C4-2B (cell line): ENCODE measurements at regions not wholly inside any gene's neighbourhood (a gene's known extent, or its start where the extent isn't known, plus 50 kb on each side); places are given as distances from the start of the nearest gene placed in this dataset.

Experiments
- H3K27ac ChIP-seq: fragments of 450-650 bp; 2 replicates; pipeline ENCODE4 v1.5.1; 2017
- ZFX ChIP-seq: fragments of 450-650 bp; IDR thresholded peaks from 2 replicates; pipeline ENCODE4 v1.6.1; 2017
- TF ChIP-seq, protein P1 (sequence below): fragments of 450-650 bp; conservative IDR thresholded peaks from 2 replicates; pipeline ENCODE4 v1.5.1; 2017; ENCODE audit warnings: mild to moderate bottlenecking

GRCh38 chr6:82066991-82067411 is 180.5 kb downstream of the IBTK start:
- H3K27ac ChIP-seq: no peak overlapping the region
- TF ChIP-seq ZFX: no peak
- TF ChIP-seq, protein P1, sequence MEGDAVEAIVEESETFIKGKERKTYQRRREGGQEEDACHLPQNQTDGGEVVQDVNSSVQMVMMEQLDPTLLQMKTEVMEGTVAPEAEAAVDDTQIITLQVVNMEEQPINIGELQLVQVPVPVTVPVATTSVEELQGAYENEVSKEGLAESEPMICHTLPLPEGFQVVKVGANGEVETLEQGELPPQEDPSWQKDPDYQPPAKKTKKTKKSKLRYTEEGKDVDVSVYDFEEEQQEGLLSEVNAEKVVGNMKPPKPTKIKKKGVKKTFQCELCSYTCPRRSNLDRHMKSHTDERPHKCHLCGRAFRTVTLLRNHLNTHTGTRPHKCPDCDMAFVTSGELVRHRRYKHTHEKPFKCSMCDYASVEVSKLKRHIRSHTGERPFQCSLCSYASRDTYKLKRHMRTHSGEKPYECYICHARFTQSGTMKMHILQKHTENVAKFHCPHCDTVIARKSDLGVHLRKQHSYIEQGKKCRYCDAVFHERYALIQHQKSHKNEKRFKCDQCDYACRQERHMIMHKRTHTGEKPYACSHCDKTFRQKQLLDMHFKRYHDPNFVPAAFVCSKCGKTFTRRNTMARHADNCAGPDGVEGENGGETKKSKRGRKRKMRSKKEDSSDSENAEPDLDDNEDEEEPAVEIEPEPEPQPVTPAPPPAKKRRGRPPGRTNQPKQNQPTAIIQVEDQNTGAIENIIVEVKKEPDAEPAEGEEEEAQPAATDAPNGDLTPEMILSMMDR: no peak

- TF ChIP-seq, protein P1: no peak
- no peak for TF ChIP-seq ZFX
- no peak overlapping the region for H3K27ac ChIP-seq
Measured at GRCh38 chr6:82066196-82066595, 181.3 kb downstream of the IBTK start.

DNA sequence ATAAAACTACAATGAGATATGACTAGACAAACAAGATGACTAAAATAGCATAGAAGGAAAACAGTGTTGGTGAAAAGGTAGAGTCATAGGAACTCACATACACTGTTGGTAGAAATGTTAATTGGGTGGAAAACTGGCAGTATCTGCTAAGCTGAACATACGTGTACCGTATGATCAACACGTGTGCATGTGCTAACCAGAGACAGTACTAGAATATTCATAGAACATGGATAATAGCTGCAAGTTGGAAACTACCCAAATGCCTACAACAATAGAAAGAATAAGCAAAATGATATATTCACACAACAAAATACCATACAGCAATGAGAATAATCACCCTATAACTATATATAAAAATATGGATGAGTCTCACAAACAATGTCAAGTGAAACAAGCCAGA is 184.0 kb downstream of the IBTK start:
- H3K27ac ChIP-seq: no peak overlapping the region
- TF ChIP-seq ZFX: no peak
- TF ChIP-seq, protein P1: no peak

GRCh38 chr6:82062219-82062618 is 185.3 kb downstream of the IBTK start:
- TF ChIP-seq ZFX: no peak
- TF ChIP-seq, protein P1: no peak
- no peak overlapping the region for H3K27ac ChIP-seq

DNA sequence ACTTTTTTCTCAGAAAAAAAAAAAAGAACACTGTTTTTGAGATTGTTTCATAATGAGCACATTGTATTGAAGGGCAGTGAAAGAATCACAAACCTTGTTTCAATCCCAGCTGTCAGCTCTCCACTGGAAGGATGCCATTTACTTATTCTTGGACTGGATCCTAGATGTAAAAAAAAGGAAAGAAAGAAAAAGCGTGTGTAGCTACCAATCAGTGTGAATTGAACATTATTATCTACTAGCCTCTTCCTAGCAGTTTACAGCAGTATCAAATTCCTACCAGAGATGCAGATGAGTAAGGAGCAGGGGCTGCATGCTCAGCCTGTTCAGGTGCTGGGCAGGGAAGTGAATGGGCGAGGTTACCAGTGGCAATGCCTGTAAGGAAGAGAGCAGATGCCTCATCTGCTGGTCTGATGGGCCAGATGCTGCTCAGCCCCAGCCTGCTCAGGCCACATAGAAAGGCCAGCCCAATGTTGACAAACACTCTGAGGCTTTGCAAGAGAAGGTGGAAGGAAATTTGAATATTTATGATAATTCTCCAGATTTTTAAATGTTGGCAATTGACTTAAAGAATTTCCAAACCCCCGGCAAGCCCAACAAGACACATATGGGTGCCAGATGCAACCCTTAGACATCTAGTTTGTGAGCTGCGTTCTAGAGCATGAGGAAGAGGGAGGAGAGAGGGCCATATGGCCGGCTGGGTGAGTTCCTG is 189.5 kb downstream of the IBTK start:
- TF ChIP-seq ZFX: no peak
- TF ChIP-seq, protein P1: no peak
- H3K27ac ChIP-seq: no peak overlapping the region

DNA sequence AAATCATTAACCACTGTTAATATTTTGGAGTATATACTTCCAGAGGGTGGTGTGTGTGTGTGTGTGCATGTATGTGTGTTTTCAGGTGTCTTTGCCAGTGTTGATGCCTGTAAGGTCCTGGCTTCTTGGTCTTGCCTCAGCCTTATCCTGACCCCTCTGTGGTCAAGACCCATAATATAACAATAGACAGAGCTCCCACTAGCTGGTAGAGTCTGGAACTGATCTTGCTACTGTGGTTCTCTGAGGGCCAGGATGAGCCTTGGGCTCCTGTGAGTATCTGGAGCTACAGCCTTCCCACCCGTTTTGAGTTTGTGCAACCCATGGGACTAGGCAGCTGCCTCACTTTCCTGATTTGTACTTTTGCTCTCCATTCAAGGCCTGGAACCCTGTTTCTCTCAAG is 191.0 kb downstream of the IBTK start:
- TF ChIP-seq, protein P1: no peak
- no peak overlapping the region for H3K27ac ChIP-seq

- TF ChIP-seq ZFX: no peak
- TF ChIP-seq, protein P1: no peak
- H3K27ac ChIP-seq: no peak overlapping the region
Measured at GRCh38 chr6:82045965-82046756, 201.4 kb downstream of the IBTK start.
